K562 (cell line): ENCODE measurements at regions not wholly inside any gene's neighbourhood (a gene's known extent, or its start where the extent isn't known, plus 50 kb on each side); places are given as distances from the start of the nearest gene placed in this dataset.

ENCODE experiments used
- ATF3 ChIP-seq, 2 experiments: fragments of 450-650 bp in 1 of 2; sonication (generic) in 1 of 2; formaldehyde crosslinking in 1 of 2; IDR thresholded peaks in 1 of 2; conservative IDR thresholded peaks in 1 of 2; 2 replicates each; pipeline versions ENCODE4 v1.6.1 to v1.8.1; 2016 to 2023; ENCODE audit warnings: mild to moderate bottlenecking in 2 of 2, moderate library complexity in 2 of 2, inconsistent platforms in 1 of 2, missing genetic modification reagents in 1 of 2
- BHLHE40 ChIP-seq: IDR thresholded peaks from 2 replicates; pipeline ENCODE4 v1.6.1; 2011; ENCODE audit warnings: low read length, improper control_type of control experiment
- COPS2 ChIP-seq: fragments of 450-650 bp; conservative IDR thresholded peaks from 2 replicates; pipeline ENCODE4 v1.6.1; 2016; ENCODE audit warnings: mild to moderate bottlenecking, moderate library complexity
- FOSL1 ChIP-seq: fragments of 200-800 bp; sonication (Bioruptor generic); conservative IDR thresholded peaks from 2 replicates; pipeline ENCODE4 v1.6.1; 2016; ENCODE audit warnings: missing genetic modification characterization, missing compliant biosample characterization
- ID3 ChIP-seq, 2 experiments: fragments of 250-450 bp in 1 of 2; fragments of 450-650 bp in 1 of 2; sonication (Bioruptor Pico) in 1 of 2; IDR thresholded peaks; 2 replicates each; pipeline versions ENCODE4 v1.6.1 to v1.8.0; 2016 to 2021; ENCODE audit warnings: mild to moderate bottlenecking in 2 of 2, moderate library complexity in 2 of 2, missing compliant biosample characterization in 1 of 2, missing genetic modification characterization in 1 of 2
- JUND ChIP-seq, 2 experiments: IDR thresholded peaks; 2 replicates in 1 of 2; 3 replicates in 1 of 2; pipeline ENCODE4 v1.6.1; 2011; ENCODE audit warnings: borderline replicate concordance in 2 of 2, low read depth in 2 of 2, low read length in 2 of 2, improper control_type of control experiment in 1 of 2, missing biosample characterization in 1 of 2, missing genetic modification characterization in 1 of 2, missing genetic modification reagents in 1 of 2
- KDM4B ChIP-seq, 2 experiments: fragments of 450-650 bp in 1 of 2; sonication (generic) in 1 of 2; IDR thresholded peaks; 2 replicates each; pipeline ENCODE4 v1.6.1; 2016 to 2017; ENCODE audit warnings: borderline replicate concordance in 2 of 2, antibody characterized with exemption in 1 of 2, low read depth in 1 of 2, mild to moderate bottlenecking in 1 of 2
- MAFG ChIP-seq: fragments of 450-650 bp; conservative IDR thresholded peaks from 2 replicates; pipeline ENCODE4 v1.6.1; 2016; ENCODE audit warnings: missing genetic modification characterization, missing compliant biosample characterization
- MAFK ChIP-seq: IDR thresholded peaks from 2 replicates; pipeline ENCODE4 v1.6.1; 2011; ENCODE audit warnings: low read length, improper control_type of control experiment
- MEIS2 ChIP-seq: fragments of 450-650 bp; IDR thresholded peaks from 2 replicates; pipeline ENCODE4 v1.6.1; 2014; ENCODE audit warnings: mild to moderate bottlenecking; ENCODE audit not compliant: partially characterized antibody
- MIER1 ChIP-seq: fragments of 450-650 bp; IDR thresholded peaks from 2 replicates; pipeline ENCODE4 v1.6.1; 2016; ENCODE audit warnings: antibody characterized with exemption, mild to moderate bottlenecking, low read depth
- NBN ChIP-seq: fragments of 450-650 bp; IDR thresholded peaks from 2 replicates; pipeline ENCODE4 v1.6.1; 2016; ENCODE audit warnings: low read depth, mild to moderate bottlenecking
- POLR3G ChIP-seq: IDR thresholded peaks from 2 replicates; pipeline ENCODE4 v1.6.1; 2011; ENCODE audit not compliant: insufficient read length, insufficient replicate concordance; ENCODE audit errors: extremely low read depth
- SAP30 ChIP-seq: fragments of 200-600 bp; sonication (generic); IDR thresholded peaks from 2 replicates; pipeline ENCODE4 v1.6.1; 2012; ENCODE audit warnings: borderline replicate concordance, low read depth, mild to moderate bottlenecking, moderate library complexity, low read length, control low read depth, inconsistent platforms; ENCODE audit not compliant: insufficient read depth, poor library complexity, severe bottlenecking
- ZBTB11 ChIP-seq, 3 experiments: fragments of 200-800 bp in 1 of 3; fragments of 250-450 bp in 1 of 3; fragments of 450-650 bp in 1 of 3; sonication (Bioruptor Pico) in 1 of 3; sonication (Bioruptor generic) in 1 of 3; formaldehyde crosslinking in 1 of 3; IDR thresholded peaks; 2 replicates each; pipeline versions ENCODE4 v1.6.1 to v1.8.0; 2016 to 2022; ENCODE audit warnings: mild to moderate bottlenecking in 2 of 3, missing genetic modification characterization in 2 of 3, missing compliant biosample characterization in 1 of 3, moderate library complexity in 1 of 3
- ZNF174 ChIP-seq: fragments of 250-450 bp; sonication (Bioruptor Pico); IDR thresholded peaks from 2 replicates; pipeline ENCODE4 v1.4.0; 2020; ENCODE audit warnings: mild to moderate bottlenecking
- ZNF280A ChIP-seq: fragments of 450-650 bp; IDR thresholded peaks from 2 replicates; pipeline ENCODE4 v1.6.1; 2018; ENCODE audit warnings: mild to moderate bottlenecking, low read depth; ENCODE audit not compliant: partially characterized antibody
- ZNF316 ChIP-seq: fragments of 450-650 bp; IDR thresholded peaks from 2 replicates; pipeline ENCODE4 v1.6.1; 2016
- ZNF551 ChIP-seq: fragments of 250-450 bp; sonication (Bioruptor Pico); IDR thresholded peaks from 2 replicates; pipeline ENCODE4 v1.5.0; 2021; ENCODE audit warnings: mild to moderate bottlenecking, moderate library complexity

- TF ChIP-seq ID3 (CRISPR knock-in tag; IDR thresholded peaks at IDR 0.05), result no peak
- TF ChIP-seq ID3 (tag; IDR thresholded peaks at IDR 0.05), result no peak
- peak; percentile 84 for TF ChIP-seq FOSL1 (tag)
- TF ChIP-seq SAP30, result no peak
- 0 out of 2 replicates have a peak, but pooled peaks have one; percentile 31 for TF ChIP-seq MAFG (tag)
- TF ChIP-seq ZNF316, result peak; percentile 81
- TF ChIP-seq BHLHE40, result peak; percentile 77
- TF ChIP-seq JUND (IDR thresholded peaks at IDR 0.05; ENCODE audit: borderline replicate concordance, low read depth, low read length), result peak; percentile 72; the same call in 1 of the 2 replicates
- peak; percentile 61; the same call in 2 of the 3 replicates for TF ChIP-seq JUND (tag; IDR thresholded peaks at IDR 0.05; ENCODE audit: borderline replicate concordance, low read depth, low read length)
- no peak for TF ChIP-seq MIER1
- TF ChIP-seq POLR3G, result no peak
- TF ChIP-seq ZBTB11 (CRISPR knock-in tag; IDR thresholded peaks at IDR 0.05), result no peak
- TF ChIP-seq ZNF174 (CRISPR knock-in tag), result no peak
- TF ChIP-seq NBN, result no peak
- TF ChIP-seq COPS2, result no peak
- TF ChIP-seq MEIS2, result peak; percentile 76
- peak; percentile 76 for TF ChIP-seq MAFK
- peak; percentile 41; the same call in 1 of the 2 replicates for TF ChIP-seq ATF3 (IDR thresholded peaks at IDR 0.05)
- TF ChIP-seq ATF3 (CRISPR knock-in tag; conservative IDR thresholded peaks at IDR 0.05), result no peak
- no peak for TF ChIP-seq ZNF551 (CRISPR knock-in tag)
- TF ChIP-seq KDM4B (IDR thresholded peaks at IDR 0.05; ENCODE audit: borderline replicate concordance in 2 of 2, low read depth in 1 of 2), result no peak
- TF ChIP-seq ZNF280A, result no peak
These were observed 56.5 kb upstream of the ZNF354A start (continued) for GRCh38 chr5:178786859-178787499.
